Stomach (tissue), 8 donors: ENCODE measurements at regions not wholly inside any gene's neighbourhood (a gene's known extent, or its start where the extent isn't known, plus 50 kb on each side); places are given as distances from the start of the nearest gene placed in this dataset.

Experiments
- DNase-seq, 2 donors: peaks; one replicate each; pipeline versions ENCODE4 v3.0.0 to v3.0.0-alpha.2; 2013 to 2019
- H3K27ac ChIP-seq, 5 donors: fragments of 200-600 bp in 4 of 5; sonication (generic) in 4 of 5; one replicate each; pipeline ENCODE4 v1.5.1; 2013 to 2019; ENCODE audit warnings: mild to moderate bottlenecking in 1 of 5, moderate library complexity in 1 of 5
- H3K27me3 ChIP-seq, 3 donors: fragments of 200-600 bp; sonication (generic); one replicate each; pipeline ENCODE4 v1.5.1; 2017 to 2019; ENCODE audit warnings: mixed run types in 1 of 3
- H3K36me3 ChIP-seq, 4 donors: fragments of 200-600 bp; sonication (generic); 1 replicate in 3 of 4; 2 replicates in 1 of 4; pipeline ENCODE4 v1.5.1; 2016 to 2019
- H3K4me1 ChIP-seq, 4 donors: fragments of 200-600 bp; sonication (generic); one replicate each; pipeline ENCODE4 v1.5.1; 2016 to 2019
- H3K4me3 ChIP-seq, 4 donors: fragments of 200-600 bp; sonication (generic) in 3 of 4; one replicate each; pipeline ENCODE4 v1.5.1; 2016 to 2019; ENCODE audit warnings: mild to moderate bottlenecking in 1 of 4
- H3K9me3 ChIP-seq, 4 donors: fragments of 200-600 bp; sonication (generic); one replicate each; pipeline ENCODE4 v1.5.1; 2016 to 2019
- CTCF ChIP-seq, 7 experiments: fragments of 450-650 bp in 4 of 7; fragments of 200-600 bp in 3 of 7; sonication (generic) in 3 of 7; IDR thresholded peaks; one replicate each; pipeline ENCODE4 v1.5.1; 2016 to 2019; ENCODE audit warnings: antibody characterized with exemption in 7 of 7, control low read depth in 2 of 7, mild to moderate bottlenecking in 1 of 7
- EP300 ChIP-seq: sonication (generic); formaldehyde crosslinking; IDR thresholded peaks from one replicate; pipeline ENCODE4 v1.6.1; 2017; ENCODE audit warnings: antibody characterized with exemption
- POLR2A ChIP-seq, 4 donors: fragments of 450-650 bp; IDR thresholded peaks; one replicate each; pipeline ENCODE4 v1.6.1; 2016; ENCODE audit warnings: antibody characterized with exemption in 4 of 4, control low read depth in 2 of 4, mild to moderate bottlenecking in 1 of 4, moderate library complexity in 1 of 4
- POLR2AphosphoS5 ChIP-seq, 3 donors: sonication (generic); formaldehyde crosslinking; IDR thresholded peaks; one replicate each; pipeline ENCODE4 v1.6.1; 2016; ENCODE audit warnings: antibody characterized with exemption in 3 of 3
- WGBS, 5 donors: extraction: QIAGEN DNeasy Blood & Tissue Kit in 3 of 5; methylation state at CpG; one replicate each; pipeline versions ENCODE4 v1.1.5 to v1.1.7; 2013 to 2018; 5-methylcytosine and 5-hydroxymethylcytosine counted together
- intact Hi-C: fragments of 100-400 bp; cut with DNase I; formaldehyde crosslinking; loops from one replicate; pipeline ENCODE4 v1.15.1; 2023; ENCODE audit warnings: low total_unique reads
- donor health status: healthy with polysubstance abuse.
- donor health status: Bipolar disorder and iron deficiency.
- donor health status: healthy.

GRCh38 chr3:127473244-127474024, 117.1 kb downstream of the TPRA1 start:
- TF ChIP-seq CTCF (IDR thresholded peaks at IDR 0.05): peak in 3 of 7 experiments; percentile 16 to 43 (median 24)
- TF ChIP-seq EP300: no peak
- no peak overlapping the region for H3K27ac ChIP-seq
- H3K4me1 ChIP-seq: no peaks in the 10 kb centered on the region
- H3K27me3 ChIP-seq: peaks cover 0 to 6% (median 0%) of the 10 kb centered on the region in 3 donors
- H3K36me3 ChIP-seq: no peaks in the 10 kb centered on the region
- no peak overlapping the region for H3K4me3 ChIP-seq
- 54 to 70% (median 62%) methylated on average over 9 to 10 of the region's 10 CpGs for WGBS, 5 donors
- intact Hi-C loops: no loop called here
- peak; percentile 26 to 45 for DNase-seq
- H3K9me3 ChIP-seq: no peaks in the 10 kb centered on the region

DNA sequence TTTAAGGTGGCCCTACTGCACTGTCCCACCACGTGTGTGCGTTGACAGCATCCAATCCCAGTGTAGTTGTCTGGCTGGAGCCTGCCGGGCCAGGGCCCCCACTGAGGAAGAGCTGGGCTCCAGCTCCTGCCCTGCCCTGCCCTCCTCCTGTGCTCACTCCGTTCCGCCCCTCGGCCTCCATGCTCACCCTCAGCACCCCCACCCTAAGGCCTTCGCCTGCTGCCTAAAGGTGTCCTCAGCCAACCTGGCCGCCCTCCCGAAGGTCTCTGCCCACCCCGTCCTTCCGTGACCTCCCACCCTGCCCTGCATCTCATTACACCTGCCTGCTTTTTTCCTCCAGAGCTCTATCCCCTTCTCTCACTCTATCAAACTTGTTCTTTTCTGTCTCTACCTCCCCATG, 118.0 kb downstream of the TPRA1 start:
- intact Hi-C loops: no loop called here
- DNase-seq: no peak

DNA sequence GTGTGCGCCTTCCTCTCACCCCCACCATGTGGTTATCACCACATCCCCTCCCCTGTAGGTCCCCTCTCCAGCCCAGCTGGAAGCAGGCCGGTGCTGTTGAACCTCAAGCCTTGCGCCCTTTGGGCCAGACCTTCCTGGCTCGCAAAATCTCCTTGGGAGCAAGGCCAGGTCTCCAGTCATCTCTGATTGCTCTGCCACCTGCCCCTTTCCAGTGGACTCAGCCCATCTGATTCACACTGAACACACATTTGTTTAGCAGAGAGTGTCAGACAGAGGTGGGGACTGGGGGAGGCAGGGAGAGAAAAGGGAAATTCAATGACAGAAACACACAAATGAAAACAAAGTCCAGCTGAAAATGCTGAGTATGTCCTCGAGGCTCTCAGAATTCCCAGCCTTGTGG, 119.4 kb downstream of the TPRA1 start:
- H3K4me3 ChIP-seq: no peak overlapping the region
- no peaks in the 10 kb centered on the region for H3K9me3 ChIP-seq
- no peak for DNase-seq
- H3K27me3 ChIP-seq: peaks cover 0 to 7% (median 0%) of the 10 kb centered on the region in 3 donors
- TF ChIP-seq EP300 (no peak), POLR2A (IDR thresholded peaks at IDR 0.05) (no peak), POLR2AphosphoS5 (IDR thresholded peaks at IDR 0.05) (no peak), CTCF (IDR thresholded peaks at IDR 0.05) (no peak)
- H3K4me1 ChIP-seq: no peaks in the 10 kb centered on the region
- intact Hi-C loops: no loop called here
- no peak overlapping the region for H3K27ac ChIP-seq
- no peaks in the 10 kb centered on the region for H3K36me3 ChIP-seq
- WGBS, 5 donors: 70 to 80% (median 73%) methylated on average over 5 of the region's 5 CpGs

More for the DNA sequence above, 118.0 kb downstream of the TPRA1 start:
- Histone ChIP-seq H3K27ac (no peak overlapping the region), H3K36me3 (no peaks in the 10 kb centered on the region), H3K9me3 (no peaks in the 10 kb centered on the region), H3K27me3 (peaks cover 0 to 6% (median 0%) of the 10 kb centered on the region in 3 donors), H3K4me1 (no peaks in the 10 kb centered on the region), H3K4me3 (no peak overlapping the region)
- TF ChIP-seq POLR2AphosphoS5 (IDR thresholded peaks at IDR 0.05): no peak
- TF ChIP-seq EP300: no peak
- TF ChIP-seq CTCF (IDR thresholded peaks at IDR 0.05): no peak
- no peak for TF ChIP-seq POLR2A (IDR thresholded peaks at IDR 0.05)
- 80 to 87% (median 83%) methylated on average over 9 to 11 of the region's 11 CpGs for WGBS, 5 donors

DNA sequence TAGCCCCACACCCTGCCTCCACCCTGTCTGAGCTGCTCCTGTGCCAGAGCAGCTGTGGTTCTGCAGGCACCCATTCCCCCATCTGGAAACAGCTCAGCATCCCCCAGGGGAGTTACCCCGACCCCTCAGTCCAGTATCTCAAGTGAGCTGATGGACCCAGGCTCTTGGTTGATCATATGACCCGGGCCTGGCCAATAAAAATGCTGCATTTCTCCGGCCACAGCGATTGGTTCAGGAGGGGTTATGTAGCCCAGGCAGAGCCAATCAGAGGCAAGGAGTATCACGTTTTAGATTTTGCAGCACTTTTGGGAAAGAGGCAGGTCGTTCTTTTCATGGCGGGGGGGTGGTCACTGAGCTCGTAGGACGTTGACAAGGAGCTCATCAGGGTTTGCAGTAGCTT, 120.8 kb downstream of the TPRA1 start:
- no peak overlapping the region for H3K27ac ChIP-seq
- H3K27me3 ChIP-seq: peaks cover 0 to 10% (median 0%) of the 10 kb centered on the region in 3 donors
- intact Hi-C loops: no loop called here
- no peak for DNase-seq
- H3K9me3 ChIP-seq: no peaks in the 10 kb centered on the region
- TF ChIP-seq POLR2AphosphoS5 (IDR thresholded peaks at IDR 0.05): no peak
- no peak for TF ChIP-seq CTCF (IDR thresholded peaks at IDR 0.05)
- TF ChIP-seq EP300: no peak
- no peak for TF ChIP-seq POLR2A (IDR thresholded peaks at IDR 0.05)
- H3K4me1 ChIP-seq: no peaks in the 10 kb centered on the region
- 77 to 85% (median 84%) methylated on average over 9 of the region's 9 CpGs for WGBS, 5 donors
- no peaks in the 10 kb centered on the region for H3K36me3 ChIP-seq
- H3K4me3 ChIP-seq: no peak overlapping the region
